GM12891 (cell line): ENCODE measurements at regions not wholly inside any gene's neighbourhood (a gene's known extent, or its start where the extent isn't known, plus 50 kb on each side); places are given as distances from the start of the nearest gene placed in this dataset.

Experiments
- DNase-seq: peaks from one replicate; pipeline ENCODE4 v3.0.0; 2011; ENCODE audit warnings: low spot score; ENCODE audit not compliant: insufficient read length
- FAIRE-seq: peaks from 2 replicates; lab custom pipeline; 2011; peaks lifted over from hg19 to GRCh38; lab: Jason Lieb, UNC
- PAX5 ChIP-seq: IDR thresholded peaks from 2 replicates; pipeline ENCODE4 v1.6.1; 2011; ENCODE audit warnings: low read length, moderate library complexity, mild to moderate bottlenecking; ENCODE audit not compliant: insufficient read depth, severe bottlenecking
- POLR2A ChIP-seq: IDR thresholded peaks from 2 replicates; pipeline ENCODE4 v1.6.1; 2011; ENCODE audit warnings: low read depth, low read length, control low read depth
- POLR2AphosphoS5 ChIP-seq: IDR thresholded peaks from 2 replicates; pipeline ENCODE4 v1.6.1; 2011; ENCODE audit warnings: low read depth, low read length, control low read depth
- POU2F2 ChIP-seq: IDR thresholded peaks from 2 replicates; pipeline ENCODE4 v1.6.1; 2011; ENCODE audit warnings: low read depth, mild to moderate bottlenecking, control low read depth, low read length, moderate library complexity
- SPI1 ChIP-seq: IDR thresholded peaks from 2 replicates; pipeline ENCODE4 v1.6.1; 2011; ENCODE audit warnings: low read depth, low read length, control low read depth
- TAF1 ChIP-seq: IDR thresholded peaks from 2 replicates; pipeline ENCODE4 v1.6.1; 2011; ENCODE audit warnings: low read depth, low read length, control low read depth

- FAIRE-seq (no peak), DNase-seq (no peak)
- TF ChIP-seq PAX5, result no peak
- no peak for TF ChIP-seq POU2F2
- TF ChIP-seq POLR2AphosphoS5, result no peak
- TF ChIP-seq POLR2A, result no peak
- TF ChIP-seq TAF1, result no peak
- no peak for TF ChIP-seq SPI1
These were observed 241.5 kb upstream of the CNTNAP4 start for GRCh38 chr16:76035689-76036088.

GRCh38 chr16:76038097-76038496 lies 239.1 kb upstream of the CNTNAP4 start:
- DNase-seq, result no peak
- TF ChIP-seq POU2F2 (no peak), POLR2A (no peak), SPI1 (no peak), PAX5 (no peak), POLR2AphosphoS5 (no peak), TAF1 (no peak)

GRCh38 chr16:76052725-76053124 lies 224.5 kb upstream of the CNTNAP4 start:
- DNase-seq (no peak), FAIRE-seq (no peak)
- TF ChIP-seq SPI1 (peak; percentile 19; the same call in 1 of the 2 replicates), PAX5 (no peak), POU2F2 (no peak)

More at GRCh38 chr16:76038097-76038496, 239.1 kb upstream of the CNTNAP4 start:
- FAIRE-seq, result no peak

- FAIRE-seq, result no peak
- TF ChIP-seq POLR2AphosphoS5 (no peak), POU2F2 (no peak), POLR2A (no peak), SPI1 (no peak), PAX5 (no peak), TAF1 (no peak)
- no peak for DNase-seq
These were observed 218.0 kb upstream of the CNTNAP4 start for GRCh38 chr16:76059186-76059585.

- TF ChIP-seq POLR2A (no peak), TAF1 (no peak), SPI1 (no peak), POLR2AphosphoS5 (no peak)
- DNase-seq (no peak), FAIRE-seq (no peak)
These were observed 217.5 kb upstream of the CNTNAP4 start for GRCh38 chr16:76059701-76060100.

- FAIRE-seq, result no peak
- TF ChIP-seq TAF1 (no peak), SPI1 (no peak), POLR2A (no peak), POLR2AphosphoS5 (no peak), POU2F2 (no peak), PAX5 (no peak)
- DNase-seq, result no peak
These were observed 205.5 kb upstream of the CNTNAP4 start for GRCh38 chr16:76071690-76072089.

- FAIRE-seq, result no peak
- no peak for TF ChIP-seq PAX5
- no peak for TF ChIP-seq POLR2AphosphoS5
- TF ChIP-seq TAF1, result no peak
- TF ChIP-seq POU2F2, result no peak
- no peak for TF ChIP-seq POLR2A
- TF ChIP-seq SPI1, result no peak
- no peak for DNase-seq
These were observed 195.2 kb upstream of the CNTNAP4 start for GRCh38 chr16:76081967-76082366.

GRCh38 chr16:76106647-76107046 lies 170.6 kb upstream of the CNTNAP4 start:
- TF ChIP-seq POLR2AphosphoS5 (no peak), SPI1 (no peak), POU2F2 (no peak), POLR2A (no peak)
- no peak for FAIRE-seq
- no peak for DNase-seq

- DNase-seq (no peak), FAIRE-seq (no peak)
- TF ChIP-seq POU2F2 (no peak), PAX5 (no peak), SPI1 (no peak), TAF1 (no peak), POLR2AphosphoS5 (no peak), POLR2A (no peak)
These were observed 168.7 kb upstream of the CNTNAP4 start for GRCh38 chr16:76108460-76108859.

GRCh38 chr16:76114681-76115080 lies 162.5 kb upstream of the CNTNAP4 start:
- TF ChIP-seq SPI1, result no peak
- no peak for TF ChIP-seq TAF1
- TF ChIP-seq POLR2A, result no peak
- TF ChIP-seq PAX5, result no peak
- TF ChIP-seq POLR2AphosphoS5, result no peak
- no peak for TF ChIP-seq POU2F2
- FAIRE-seq, result no peak
- no peak for DNase-seq
